H1 (cell line): ENCODE measurements at regions not wholly inside any gene's neighbourhood (a gene's known extent, or its start where the extent isn't known, plus 50 kb on each side); places are given as distances from the start of the nearest gene placed in this dataset.

Experiments
- CTCF ChIA-PET: fragments of 300-600 bp; sonication (Branson Sonifier 250); formaldehyde crosslinking; loops from one replicate; lab custom pipeline; 2021; ENCODE audit not compliant: partially characterized antibody; lab: Charles Lee
- POLR2A ChIA-PET: fragments of 300-600 bp; sonication (Branson Sonifier 250); formaldehyde crosslinking; loops from one replicate; lab custom pipeline; 2021; ENCODE audit warnings: inconsistent platforms; ENCODE audit not compliant: partially characterized antibody; lab: Charles Lee
- DNase-seq, 2 experiments: peaks; one replicate each; pipeline versions ENCODE4 v3.0.0 to v3.0.0-alpha.2; 2010 to 2022; ENCODE audit warnings: low spot score in 2 of 2, low read depth in 1 of 2, mixed read lengths in 1 of 2
- FAIRE-seq: peaks from 2 replicates; lab custom pipeline; 2011; peaks lifted over from hg19 to GRCh38; lab: Jason Lieb, UNC
- H2AFZ ChIP-seq: 2 replicates; pipeline ENCODE4 v1.8.1; 2012; ENCODE audit warnings: low read length, inconsistent platforms
- H2AK5ac ChIP-seq: 2 replicates; pipeline ENCODE4 v1.6.1; 2013; ENCODE audit warnings: low read depth, low read length
- H2BK120ac ChIP-seq: replicated peaks from 2 replicates; pipeline ENCODE3; 2013; ENCODE audit warnings: low read depth, low read length, inconsistent platforms
- H2BK12ac ChIP-seq: 2 replicates; pipeline ENCODE4 v1.6.1; 2013; ENCODE audit warnings: low read depth, low read length
- H2BK15ac ChIP-seq: 2 replicates; pipeline ENCODE4 v1.6.1; 2013; ENCODE audit warnings: low read length
- H2BK20ac ChIP-seq: 2 replicates; pipeline ENCODE4 v1.6.1; 2013; ENCODE audit warnings: low read length
- H2BK5ac ChIP-seq: 2 replicates; pipeline ENCODE4 v1.6.1; 2013; ENCODE audit warnings: low read depth, low read length
- H3K14ac ChIP-seq: 2 replicates; pipeline ENCODE4 v1.6.1; 2013; ENCODE audit warnings: inconsistent platforms; ENCODE audit not compliant: insufficient read length
- H3K18ac ChIP-seq: 2 replicates; pipeline ENCODE4 v1.6.1; 2013; ENCODE audit warnings: low read length; ENCODE audit errors: extremely low read depth
- H3K23ac ChIP-seq: 2 replicates; pipeline ENCODE4 v1.6.1; 2013; ENCODE audit warnings: inconsistent platforms; ENCODE audit not compliant: insufficient read length
- H3K23me2 ChIP-seq: 2 replicates; pipeline ENCODE4 v1.6.1; 2013; ENCODE audit warnings: low read depth, low read length
- H3K27ac ChIP-seq: 2 replicates; pipeline ENCODE4 v1.6.1; 2011; ENCODE audit warnings: low read depth, low read length, inconsistent platforms
- H3K27me3 ChIP-seq, 4 experiments: replicated peaks in 1 of 4; 1 replicate in 1 of 4; 2 replicates in 3 of 4; pipeline versions ENCODE4 v1.6.1 to v1.8.1; 2011 to 2013; ENCODE audit warnings: low read length in 3 of 4, mild to moderate bottlenecking in 3 of 4, inconsistent platforms in 2 of 4, mixed read lengths in 2 of 4, moderate library complexity in 1 of 4; ENCODE audit not compliant: control insufficient read depth in 3 of 4, insufficient read depth in 3 of 4; ENCODE audit errors: extremely low read depth in 1 of 4
- H3K36me3 ChIP-seq, 4 experiments: 2 replicates each; pipeline versions ENCODE4 v1.6.1 to v1.8.1; 2011 to 2013; ENCODE audit warnings: mild to moderate bottlenecking in 4 of 4, low read length in 3 of 4, moderate library complexity in 2 of 4, control low read depth in 1 of 4, inconsistent platforms in 1 of 4; ENCODE audit not compliant: insufficient read depth in 4 of 4, control insufficient read depth in 2 of 4
- H3K4ac ChIP-seq: replicated peaks from 2 replicates; pipeline ENCODE3; 2013; ENCODE audit warnings: low read length, low read depth, mixed read lengths, inconsistent platforms; ENCODE audit not compliant: insufficient read length
- H3K4me1 ChIP-seq, 4 experiments: replicated peaks in 1 of 4; 1 replicate in 1 of 4; 2 replicates in 3 of 4; pipeline versions ENCODE4 v1.6.1 to v1.8.1; 2011 to 2013; ENCODE audit warnings: low read length in 3 of 4, inconsistent platforms in 2 of 4, mixed read lengths in 1 of 4; ENCODE audit not compliant: insufficient read depth in 4 of 4, control insufficient read depth in 3 of 4
- H3K4me2 ChIP-seq, 2 experiments: 2 replicates each; pipeline versions ENCODE4 v1.6.1 to v1.8.1; 2011 to 2013; ENCODE audit warnings: low read depth in 2 of 2, low read length in 2 of 2, control low read depth in 1 of 2, inconsistent platforms in 1 of 2, mild to moderate bottlenecking in 1 of 2; ENCODE audit not compliant: insufficient read depth in 1 of 2
- H3K4me3 ChIP-seq, 4 experiments: fragments of 200-600, 300-600 bp in 1 of 4; sonication (generic), shearing (Covaris generic), sonication (Bioruptor Twin) in 1 of 4; 2 replicates each; pipeline versions ENCODE4 v1.5.1 to v1.8.1; 2011 to 2016; ENCODE audit warnings: low read length in 4 of 4, low read depth in 3 of 4, control low read depth in 2 of 4, inconsistent platforms in 2 of 4, mild to moderate bottlenecking in 2 of 4, mixed read lengths in 1 of 4, moderate library complexity in 1 of 4; ENCODE audit not compliant: insufficient read depth in 2 of 4; ENCODE audit errors: extremely low read depth in 1 of 4
- H3K56ac ChIP-seq: replicated peaks from 2 replicates; pipeline ENCODE3; 2013; ENCODE audit warnings: low read depth, mild to moderate bottlenecking, mixed read lengths, low read length, inconsistent platforms; ENCODE audit not compliant: insufficient read length
- H3K79me1 ChIP-seq: 2 replicates; pipeline ENCODE4 v1.6.1; 2013; ENCODE audit warnings: low read depth, low read length, control low read depth
- H3K79me2 ChIP-seq, 2 experiments: 2 replicates each; pipeline versions ENCODE4 v1.6.1 to v1.8.1; 2012 to 2013; ENCODE audit warnings: low read length in 2 of 2, mild to moderate bottlenecking in 2 of 2, inconsistent platforms in 1 of 2; ENCODE audit not compliant: insufficient read depth in 2 of 2, control insufficient read depth in 1 of 2
- H3K9ac ChIP-seq, 4 experiments: replicated peaks in 1 of 4; 1 replicate in 1 of 4; 2 replicates in 3 of 4; pipeline versions ENCODE4 v1.6.1 to v1.8.1; 2011 to 2013; ENCODE audit warnings: low read depth in 3 of 4, low read length in 3 of 4, control low read depth in 2 of 4, mild to moderate bottlenecking in 2 of 4, moderate library complexity in 2 of 4, inconsistent platforms in 1 of 4; ENCODE audit errors: extremely low read depth in 1 of 4
- H3K9me3 ChIP-seq, 2 experiments: 2 replicates each; pipeline versions ENCODE4 v1.6.1 to v1.8.1; 2012 to 2013; ENCODE audit warnings: mild to moderate bottlenecking in 2 of 2, moderate library complexity in 2 of 2, control low read depth in 1 of 2, inconsistent platforms in 1 of 2, low read depth in 1 of 2, low read length in 1 of 2, mixed read lengths in 1 of 2; ENCODE audit not compliant: insufficient read depth in 2 of 2
- H4K20me1 ChIP-seq, 2 experiments: replicated peaks in 1 of 2; 2 replicates each; pipeline versions ENCODE3 to v1.8.1; 2011 to 2013; ENCODE audit warnings: inconsistent platforms in 2 of 2, low read length in 2 of 2, mild to moderate bottlenecking in 1 of 2; ENCODE audit not compliant: insufficient read depth in 2 of 2, control insufficient read depth in 1 of 2
- H4K5ac ChIP-seq: 2 replicates; pipeline ENCODE4 v1.6.1; 2013; ENCODE audit warnings: low read length, low read depth, mixed read lengths, inconsistent platforms; ENCODE audit not compliant: insufficient read length
- H4K8ac ChIP-seq: 2 replicates; pipeline ENCODE4 v1.8.0; 2013; ENCODE audit warnings: mild to moderate bottlenecking, moderate library complexity, low read length, inconsistent platforms; ENCODE audit not compliant: insufficient read depth; ENCODE audit errors: extremely low read depth
- H4K91ac ChIP-seq: replicated peaks from 2 replicates; pipeline ENCODE3; 2013; ENCODE audit warnings: low read length, mixed read lengths, inconsistent platforms; ENCODE audit not compliant: insufficient read length
- ASH2L ChIP-seq: fragments of 200-600, 300-600 bp; sonication (generic); IDR thresholded peaks from one replicate; pipeline ENCODE4 v1.7.1; 2017; ENCODE audit warnings: low read length
- BCL11A ChIP-seq, 2 experiments: IDR thresholded peaks; one replicate each; pipeline ENCODE4 v1.6.1; 2011; ENCODE audit warnings: low read depth in 2 of 2, low read length in 2 of 2, mild to moderate bottlenecking in 2 of 2
- CREB1 ChIP-seq: IDR thresholded peaks from 2 replicates; pipeline ENCODE4 v1.6.1; 2012; ENCODE audit warnings: inconsistent platforms
- FOSL1 ChIP-seq: IDR thresholded peaks from 2 replicates; pipeline ENCODE4 v1.6.1; 2011; ENCODE audit warnings: mild to moderate bottlenecking, low read depth, low read length, moderate library complexity; ENCODE audit not compliant: insufficient read depth
- HDAC6 ChIP-seq: IDR thresholded peaks from one replicate; pipeline ENCODE4 v1.7.1; 2012; ENCODE audit warnings: low read depth, mild to moderate bottlenecking, inconsistent platforms, low read length, moderate library complexity
- WGBS, 2 experiments: shearing (Covaris generic) in 1 of 2; methylation state at CpG; one replicate each; pipeline versions ENCODE4 v1.1.6 to v1.1.7; 2013 to 2015; ENCODE audit warnings: low lambda C conversion rate in 2 of 2, mixed read lengths in 2 of 2, inconsistent platforms in 1 of 2, low coverage in 1 of 2, missing lambda C conversion rate in 1 of 2; ENCODE audit not compliant: insufficient replicate concordance in 2 of 2, insufficient coverage in 1 of 2, insufficient read length in 1 of 2; ENCODE audit errors: extremely low coverage in 1 of 2, missing lambda C conversion rate in 1 of 2; 5-methylcytosine and 5-hydroxymethylcytosine counted together
- TF ChIP-seq, protein P1 (sequence below): IDR thresholded peaks from 2 replicates; pipeline ENCODE4 v1.6.1; 2012; ENCODE audit warnings: low read length, inconsistent platforms
- TF ChIP-seq, protein P2 (sequence below): IDR thresholded peaks from 2 replicates; pipeline ENCODE4 v1.6.1; 2012; ENCODE audit warnings: inconsistent platforms

DNA sequence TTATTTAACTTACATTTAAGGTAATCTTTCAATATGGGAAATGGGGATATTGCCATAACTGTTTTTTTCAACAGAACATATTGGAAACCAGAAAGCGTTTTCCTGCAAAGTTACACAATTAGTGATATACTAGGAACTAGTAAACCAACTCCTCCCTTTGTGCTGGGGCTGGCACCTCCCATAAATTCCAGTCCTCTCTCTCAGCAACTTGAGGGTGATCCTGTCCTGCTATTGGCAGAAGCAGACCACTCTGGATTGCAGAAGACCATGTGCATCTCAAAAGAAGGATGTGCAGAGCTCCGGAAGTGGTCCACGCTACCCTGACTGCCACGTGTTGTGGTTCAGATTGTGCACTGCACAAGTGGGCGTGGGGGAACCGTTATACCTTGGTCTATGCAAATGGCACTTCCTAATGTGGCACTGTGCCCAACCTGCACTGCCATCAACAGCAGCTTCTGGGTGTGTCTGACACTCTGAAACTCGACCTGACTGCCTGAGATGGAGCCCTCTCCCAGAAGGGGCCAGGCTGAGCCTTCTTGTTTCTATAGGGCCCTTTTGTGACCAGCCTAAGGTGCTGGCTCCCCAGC is 219.2 kb downstream of the ZNF516 start:
- no peak overlapping the region for H3K4me3 ChIP-seq
- no peak overlapping the region for H2BK5ac ChIP-seq
- no peaks in the 10 kb centered on the region for H3K27me3 ChIP-seq
- TF ChIP-seq BCL11A (IDR thresholded peaks at IDR 0.05; ENCODE audit: low read depth in 2 of 2, low read length in 2 of 2): no peak
- TF ChIP-seq, protein P1, sequence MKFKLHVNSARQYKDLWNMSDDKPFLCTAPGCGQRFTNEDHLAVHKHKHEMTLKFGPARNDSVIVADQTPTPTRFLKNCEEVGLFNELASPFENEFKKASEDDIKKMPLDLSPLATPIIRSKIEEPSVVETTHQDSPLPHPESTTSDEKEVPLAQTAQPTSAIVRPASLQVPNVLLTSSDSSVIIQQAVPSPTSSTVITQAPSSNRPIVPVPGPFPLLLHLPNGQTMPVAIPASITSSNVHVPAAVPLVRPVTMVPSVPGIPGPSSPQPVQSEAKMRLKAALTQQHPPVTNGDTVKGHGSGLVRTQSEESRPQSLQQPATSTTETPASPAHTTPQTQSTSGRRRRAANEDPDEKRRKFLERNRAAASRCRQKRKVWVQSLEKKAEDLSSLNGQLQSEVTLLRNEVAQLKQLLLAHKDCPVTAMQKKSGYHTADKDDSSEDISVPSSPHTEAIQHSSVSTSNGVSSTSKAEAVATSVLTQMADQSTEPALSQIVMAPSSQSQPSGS: no peak
- TF ChIP-seq ASH2L: no peak
- no peak for TF ChIP-seq FOSL1
- TF ChIP-seq, protein P2, sequence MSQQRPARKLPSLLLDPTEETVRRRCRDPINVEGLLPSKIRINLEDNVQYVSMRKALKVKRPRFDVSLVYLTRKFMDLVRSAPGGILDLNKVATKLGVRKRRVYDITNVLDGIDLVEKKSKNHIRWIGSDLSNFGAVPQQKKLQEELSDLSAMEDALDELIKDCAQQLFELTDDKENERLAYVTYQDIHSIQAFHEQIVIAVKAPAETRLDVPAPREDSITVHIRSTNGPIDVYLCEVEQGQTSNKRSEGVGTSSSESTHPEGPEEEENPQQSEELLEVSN: no peak
- TF ChIP-seq HDAC6: no peak
- TF ChIP-seq CREB1: no peak
- TF ChIP-seq, all 59 proteins: peak for 0
- H3K27ac ChIP-seq: no peak overlapping the region
- H3K18ac ChIP-seq: no peak overlapping the region
- no peak overlapping the region for H4K5ac ChIP-seq
- no peaks in the 10 kb centered on the region for H4K20me1 ChIP-seq
- no peak overlapping the region for H3K14ac ChIP-seq
- no peak overlapping the region for H3K4me2 ChIP-seq
- H3K36me3 ChIP-seq: no peaks in the 10 kb centered on the region
- no peaks in the 10 kb centered on the region for H3K23me2 ChIP-seq
- no peak overlapping the region for H2BK20ac ChIP-seq
- FAIRE-seq: no peak
- H3K9ac ChIP-seq: no peak overlapping the region
- 88% methylated on average over 7 of the region's 7 CpGs; no CpG with 5 or more reads in 1 of the 2 experiments for WGBS, 2 experiments
- CTCF ChIA-PET: interaction anchor here (0.6 to 3.0 kb wide), 6 partner anchors 11 to 1448 kb away, joined by 3 to 7 read pairs (median 4); no protein-coding TSS in a partner anchor
- no peaks in the 10 kb centered on the region for H3K79me2 ChIP-seq
- H3K23ac ChIP-seq: no peak overlapping the region
- no peak overlapping the region for H2AK5ac ChIP-seq
- no peaks in the 10 kb centered on the region for H3K79me1 ChIP-seq
- no peak for DNase-seq
- POLR2A ChIA-PET: no interaction called here
- H2AFZ ChIP-seq: no peak overlapping the region
- H3K4ac ChIP-seq: no peak overlapping the region
- H4K91ac ChIP-seq: no peak overlapping the region
- no peaks in the 10 kb centered on the region for H3K9me3 ChIP-seq
- H3K56ac ChIP-seq: no peak overlapping the region
- H2BK120ac ChIP-seq: no peak overlapping the region
- no peak overlapping the region for H2BK15ac ChIP-seq
- no peak overlapping the region for H4K8ac ChIP-seq
- no peak overlapping the region for H2BK12ac ChIP-seq
- H3K4me1 ChIP-seq: no peaks in the 10 kb centered on the region; a peak in 1 of 7 replicates
